ENCODE measurements at regions not wholly inside any gene's neighbourhood (a gene's known extent, or its start where the extent isn't known, plus 50 kb on each side); places are given as distances from the start of the nearest gene placed in this dataset.

- TF ChIP-seq, protein P1, sequence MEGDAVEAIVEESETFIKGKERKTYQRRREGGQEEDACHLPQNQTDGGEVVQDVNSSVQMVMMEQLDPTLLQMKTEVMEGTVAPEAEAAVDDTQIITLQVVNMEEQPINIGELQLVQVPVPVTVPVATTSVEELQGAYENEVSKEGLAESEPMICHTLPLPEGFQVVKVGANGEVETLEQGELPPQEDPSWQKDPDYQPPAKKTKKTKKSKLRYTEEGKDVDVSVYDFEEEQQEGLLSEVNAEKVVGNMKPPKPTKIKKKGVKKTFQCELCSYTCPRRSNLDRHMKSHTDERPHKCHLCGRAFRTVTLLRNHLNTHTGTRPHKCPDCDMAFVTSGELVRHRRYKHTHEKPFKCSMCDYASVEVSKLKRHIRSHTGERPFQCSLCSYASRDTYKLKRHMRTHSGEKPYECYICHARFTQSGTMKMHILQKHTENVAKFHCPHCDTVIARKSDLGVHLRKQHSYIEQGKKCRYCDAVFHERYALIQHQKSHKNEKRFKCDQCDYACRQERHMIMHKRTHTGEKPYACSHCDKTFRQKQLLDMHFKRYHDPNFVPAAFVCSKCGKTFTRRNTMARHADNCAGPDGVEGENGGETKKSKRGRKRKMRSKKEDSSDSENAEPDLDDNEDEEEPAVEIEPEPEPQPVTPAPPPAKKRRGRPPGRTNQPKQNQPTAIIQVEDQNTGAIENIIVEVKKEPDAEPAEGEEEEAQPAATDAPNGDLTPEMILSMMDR (IDR thresholded peaks at IDR 0.05; ENCODE audit: insufficient read depth, low read length, severe bottlenecking), result no peak
- FAIRE-seq (no peak), DNase-seq (ENCODE audit: low read depth) (no peak)
- no peaks in the 10 kb centered on the region for H3K36me3 ChIP-seq (ENCODE audit: control insufficient read depth, insufficient read depth, low read length)
- H3K27me3 ChIP-seq (ENCODE audit: control insufficient read depth, insufficient read depth, low read length), result no peaks in the 10 kb centered on the region
- H3K4me3 ChIP-seq (ENCODE audit: low read depth, low read length), result no peak overlapping the region
Measured at GRCh38 chr10:120360571-120360970, 96.5 kb upstream of the PLPP4 start.

GRCh38 chr10:120365872-120366271 lies 91.2 kb upstream of the PLPP4 start:
- no peak for FAIRE-seq
- DNase-seq (ENCODE audit: low read depth), result peak; percentile 58
- TF ChIP-seq, protein P1 (IDR thresholded peaks at IDR 0.05; ENCODE audit: insufficient read depth, low read length, severe bottlenecking), result no peak
- Histone ChIP-seq H3K27me3 (ENCODE audit: control insufficient read depth, insufficient read depth, low read length) (no peaks in the 10 kb centered on the region), H3K4me3 (ENCODE audit: low read depth, low read length) (no peak overlapping the region), H3K36me3 (ENCODE audit: control insufficient read depth, insufficient read depth, low read length) (no peaks in the 10 kb centered on the region)

DNA sequence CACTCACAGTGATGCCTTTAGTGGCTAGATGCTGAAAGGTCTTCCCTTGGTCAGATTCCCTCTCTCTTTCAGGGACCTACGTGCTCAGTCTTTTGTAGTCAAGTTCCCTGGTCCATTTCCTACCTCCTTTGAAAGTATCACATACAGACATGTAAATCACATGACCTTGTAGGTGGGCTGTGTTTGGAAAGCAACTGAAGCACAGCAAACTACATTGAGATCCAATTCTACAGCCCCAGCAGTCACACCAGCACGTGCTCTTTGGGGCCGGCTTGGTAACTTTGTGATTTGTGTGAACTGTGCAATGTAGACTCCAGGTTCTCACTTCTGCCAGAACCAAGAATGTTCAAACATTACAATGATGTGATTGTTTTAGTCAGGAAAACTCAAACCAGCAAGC lies 89.7 kb upstream of the PLPP4 start:
- TF ChIP-seq, protein P1 (IDR thresholded peaks at IDR 0.05; ENCODE audit: insufficient read depth, low read length, severe bottlenecking), result no peak
- FAIRE-seq (no peak), DNase-seq (ENCODE audit: low read depth) (no peak)
- Histone ChIP-seq H3K27me3 (ENCODE audit: control insufficient read depth, insufficient read depth, low read length) (no peaks in the 10 kb centered on the region), H3K36me3 (ENCODE audit: control insufficient read depth, insufficient read depth, low read length) (no peaks in the 10 kb centered on the region), H3K4me3 (ENCODE audit: low read depth, low read length) (no peak overlapping the region)

DNA sequence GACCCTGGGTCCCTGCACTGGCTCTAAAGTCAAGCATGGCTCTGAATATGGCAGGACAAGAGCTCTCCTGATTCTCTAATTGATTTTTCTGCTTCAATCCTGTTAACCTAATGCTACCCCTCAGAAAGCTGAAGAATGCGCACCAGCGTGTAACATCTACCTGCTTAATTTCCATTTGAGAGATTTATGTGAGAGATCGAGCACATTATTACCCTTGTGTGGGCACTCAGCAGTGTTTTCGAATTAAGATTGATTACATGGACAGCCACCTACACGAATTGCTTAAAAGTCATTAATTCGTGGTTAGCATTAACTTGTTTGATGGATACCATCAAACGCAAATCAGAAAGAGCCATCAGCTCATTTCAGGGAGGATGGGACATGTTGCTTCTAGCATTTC lies 88.7 kb upstream of the PLPP4 start:
- Histone ChIP-seq H3K27me3 (ENCODE audit: control insufficient read depth, insufficient read depth, low read length) (no peaks in the 10 kb centered on the region), H3K4me3 (ENCODE audit: low read depth, low read length) (no peak overlapping the region), H3K36me3 (ENCODE audit: control insufficient read depth, insufficient read depth, low read length) (no peaks in the 10 kb centered on the region)
- TF ChIP-seq, protein P1 (IDR thresholded peaks at IDR 0.05; ENCODE audit: insufficient read depth, low read length, severe bottlenecking), result no peak
- DNase-seq (ENCODE audit: low read depth) (no peak), FAIRE-seq (no peak)

DNA sequence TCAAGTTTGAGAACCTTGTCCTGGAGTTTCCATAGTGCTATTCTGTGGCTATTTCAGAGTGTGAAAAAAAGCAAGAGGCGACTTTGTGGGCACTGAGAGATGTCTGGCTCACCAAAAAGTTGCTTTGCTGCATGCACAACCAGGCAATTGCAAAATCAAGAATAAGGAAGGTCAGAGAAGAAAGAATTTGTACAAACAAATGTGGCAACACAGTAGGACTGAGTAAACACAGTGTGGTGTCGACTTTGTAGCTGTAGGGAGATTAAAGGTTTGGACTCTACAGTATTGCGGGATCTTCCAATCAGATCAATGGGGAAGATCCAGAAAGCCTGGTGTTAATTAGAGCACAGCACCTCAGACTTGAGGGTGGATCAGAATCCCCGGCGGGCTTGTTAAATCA lies 88.1 kb upstream of the PLPP4 start:
- no peak overlapping the region for H3K4me3 ChIP-seq (ENCODE audit: low read depth, low read length)
- FAIRE-seq, result no peak

GRCh38 chr10:120369856-120370276 lies 87.2 kb upstream of the PLPP4 start:
- Histone ChIP-seq H3K27me3 (ENCODE audit: control insufficient read depth, insufficient read depth, low read length) (no peaks in the 10 kb centered on the region), H3K4me3 (ENCODE audit: low read depth, low read length) (no peak overlapping the region), H3K36me3 (ENCODE audit: control insufficient read depth, insufficient read depth, low read length) (no peaks in the 10 kb centered on the region)
- DNase-seq (ENCODE audit: low read depth) (no peak), FAIRE-seq (no peak)
- TF ChIP-seq, protein P1 (IDR thresholded peaks at IDR 0.05; ENCODE audit: insufficient read depth, low read length, severe bottlenecking), result no peak

More for the DNA sequence above, 88.1 kb upstream of the PLPP4 start:
- DNase-seq (ENCODE audit: low read depth), result no peak
- H3K36me3 ChIP-seq (ENCODE audit: control insufficient read depth, insufficient read depth, low read length), result no peaks in the 10 kb centered on the region
- H3K27me3 ChIP-seq (ENCODE audit: control insufficient read depth, insufficient read depth, low read length), result no peaks in the 10 kb centered on the region
- TF ChIP-seq, protein P1 (IDR thresholded peaks at IDR 0.05; ENCODE audit: insufficient read depth, low read length, severe bottlenecking), result no peak

Measured in bronchial epithelial cell (primary cell).